ENCODE measurements at regions not wholly inside any gene's neighbourhood (a gene's known extent, or its start where the extent isn't known, plus 50 kb on each side); places are given as distances from the start of the nearest gene placed in this dataset.

- TF ChIP-seq CTCF (conservative IDR thresholded peaks at IDR 0.05; ENCODE audit: low read depth, low read length) = no peak
- TF ChIP-seq EZH2 (IDR thresholded peaks at IDR 0.05; ENCODE audit: borderline replicate concordance, low read depth, low read length, poor library complexity, severe bottlenecking) = no peak
- no peak for DNase-seq (ENCODE audit: low spot score)
- H3K36me3 ChIP-seq (ENCODE audit: insufficient read depth, low read length, poor library complexity, severe bottlenecking) = peaks cover 44% of the 10 kb centered on the region
- ChIA-PET POLR2A (ENCODE audit: low non-redundant PET) (no interaction called here), CTCF (interaction anchor here (1.0 kb wide), 1 partner anchor 12 kb away, joined by 3 read pairs; no protein-coding TSS in a partner anchor)
- H3K27me3 ChIP-seq (replicated peaks; ENCODE audit: insufficient read depth, low read depth, low read length, poor library complexity) = no peaks in the 10 kb centered on the region
- peaks cover 50% of the 10 kb centered on the region for H3K4me1 ChIP-seq (ENCODE audit: insufficient read depth, low read length, poor library complexity, severe bottlenecking)
- no peak overlapping the region for H3K27ac ChIP-seq (ENCODE audit: low read depth, low read length, poor library complexity, severe bottlenecking)
- H3K9me3 ChIP-seq (ENCODE audit: low read depth, low read length, poor library complexity, severe bottlenecking) = no peaks in the 10 kb centered on the region
- no TSS peak for BruUV-seq (replicated peaks)
- intact Hi-C loops (cut with micrococcal nuclease; ENCODE audit: unreplicated experiment) = loop anchor here (10.0 kb wide), 1 partner anchor 746 kb away; no protein-coding TSS in a partner anchor
- H3K4me3 ChIP-seq (ENCODE audit: low read depth, low read length, poor library complexity, severe bottlenecking) = peak overlapping the region; percentile 60
Measured at GRCh38 chr7:130908345-130909160, 174.5 kb upstream of the KLF14 start.

GRCh38 chr7:130909161-130909836 lies 175.3 kb upstream of the KLF14 start:
- DNase-seq (ENCODE audit: low spot score) = no peak
- H3K4me3 ChIP-seq (ENCODE audit: low read depth, low read length, poor library complexity, severe bottlenecking) = peak overlapping the region; percentile 60
- H3K4me1 ChIP-seq (ENCODE audit: insufficient read depth, low read length, poor library complexity, severe bottlenecking) = peaks cover 47% of the 10 kb centered on the region
- peak overlapping the region; percentile 94 for H3K27ac ChIP-seq (ENCODE audit: low read depth, low read length, poor library complexity, severe bottlenecking)
- H3K36me3 ChIP-seq (ENCODE audit: insufficient read depth, low read length, poor library complexity, severe bottlenecking) = peaks cover 43% of the 10 kb centered on the region
- no TSS peak for BruUV-seq (replicated peaks)
- TF ChIP-seq CTCF (conservative IDR thresholded peaks at IDR 0.05; ENCODE audit: low read depth, low read length) (no peak), EZH2 (IDR thresholded peaks at IDR 0.05; ENCODE audit: borderline replicate concordance, low read depth, low read length, poor library complexity, severe bottlenecking) (no peak)
- no peaks in the 10 kb centered on the region for H3K27me3 ChIP-seq (replicated peaks; ENCODE audit: insufficient read depth, low read depth, low read length, poor library complexity)
- POLR2A ChIA-PET (ENCODE audit: low non-redundant PET) = no interaction called here
- intact Hi-C loops (cut with micrococcal nuclease; ENCODE audit: unreplicated experiment) = loop anchor here (10.0 kb wide), 1 partner anchor 746 kb away; no protein-coding TSS in a partner anchor
- CTCF ChIA-PET = interaction anchor here (1.0 kb wide), 1 partner anchor 12 kb away, joined by 3 read pairs; no protein-coding TSS in a partner anchor
- H3K9me3 ChIP-seq (ENCODE audit: low read depth, low read length, poor library complexity, severe bottlenecking) = no peaks in the 10 kb centered on the region

- peak overlapping the region; percentile 60 for H3K4me3 ChIP-seq (ENCODE audit: low read depth, low read length, poor library complexity, severe bottlenecking)
Measured at GRCh38 chr7:130909881-130910672, 176.1 kb upstream of the KLF14 start.

More at GRCh38 chr7:130909881-130910672, 176.1 kb upstream of the KLF14 start:
- no peak for DNase-seq (ENCODE audit: low spot score)
- no peak for TF ChIP-seq CTCF (conservative IDR thresholded peaks at IDR 0.05; ENCODE audit: low read depth, low read length)
- no peak for TF ChIP-seq EZH2 (IDR thresholded peaks at IDR 0.05; ENCODE audit: borderline replicate concordance, low read depth, low read length, poor library complexity, severe bottlenecking)
- POLR2A ChIA-PET (ENCODE audit: low non-redundant PET) = no interaction called here
- Histone ChIP-seq H3K4me1 (ENCODE audit: insufficient read depth, low read length, poor library complexity, severe bottlenecking) (peaks cover 47% of the 10 kb centered on the region), H3K36me3 (ENCODE audit: insufficient read depth, low read length, poor library complexity, severe bottlenecking) (peaks cover 37% of the 10 kb centered on the region), H3K9me3 (ENCODE audit: low read depth, low read length, poor library complexity, severe bottlenecking) (no peaks in the 10 kb centered on the region), H3K27me3 (replicated peaks; ENCODE audit: insufficient read depth, low read depth, low read length, poor library complexity) (no peaks in the 10 kb centered on the region), H3K27ac (ENCODE audit: low read depth, low read length, poor library complexity, severe bottlenecking) (peak overlapping the region; percentile 94)
- intact Hi-C loops (cut with micrococcal nuclease; ENCODE audit: unreplicated experiment) = loop anchor here (10.0 kb wide), 1 partner anchor 745 kb away; no protein-coding TSS in a partner anchor
- BruUV-seq (replicated peaks) = no TSS peak
- CTCF ChIA-PET = no interaction called here

Measured in A673 (cell line).